HG03439 (cell line): ENCODE measurements at regions not wholly inside any gene's neighbourhood (a gene's known extent, or its start where the extent isn't known, plus 50 kb on each side); places are given as distances from the start of the nearest gene placed in this dataset.
"Not testable (repeated sequence)": the region's sequence is repeated elsewhere in the genome, so short reads cannot be mapped to it uniquely, and the experiment has no call there.

Experiments
- ATAC-seq: cut with Tn5 transposase; IDR thresholded peaks from one replicate; pipeline ENCODE4 v1.9.1; 2021; ENCODE audit warnings: mild to moderate bottlenecking, moderate library complexity; ENCODE audit not compliant: unreplicated experiment

DNA sequence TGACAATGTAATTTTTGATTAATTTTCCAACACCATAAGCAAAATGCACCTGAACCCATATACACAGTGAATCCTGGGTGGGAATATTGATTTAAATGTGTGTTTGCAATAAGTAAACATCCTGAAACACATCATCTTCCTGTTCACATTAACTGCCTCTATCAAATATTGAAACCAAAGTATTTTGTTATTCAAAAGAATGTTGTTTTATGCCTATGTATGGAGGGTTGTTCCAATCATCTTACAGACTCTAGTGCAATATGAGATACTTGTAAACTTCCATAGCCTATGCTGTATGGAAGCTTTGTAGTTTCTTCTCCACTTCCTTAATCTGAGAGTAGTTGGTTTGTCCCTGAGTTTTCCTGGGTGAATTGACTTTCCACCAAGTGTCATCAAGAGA is 105.4 kb upstream of the SLC7A11 start:
- no peak for ATAC-seq

DNA sequence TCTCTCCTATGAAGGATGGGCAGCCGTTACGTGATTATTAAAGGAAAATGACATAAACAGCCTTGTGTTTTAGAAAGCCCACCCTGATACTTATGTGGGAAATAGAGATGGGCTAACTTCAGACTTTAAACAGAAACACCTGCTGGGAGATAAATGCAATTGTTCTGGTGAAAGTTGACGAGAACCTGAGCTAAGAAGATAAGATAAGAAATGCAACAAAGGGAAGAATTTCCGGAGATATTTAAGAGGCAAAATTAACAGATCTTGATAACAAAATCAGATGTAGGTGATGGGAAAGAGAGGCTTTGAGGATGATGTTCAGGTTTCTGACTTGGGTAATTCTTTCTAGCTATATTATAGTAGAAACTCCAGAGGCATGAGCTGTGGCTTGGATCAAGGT is 102.7 kb upstream of the SLC7A11 start:
- no peak for ATAC-seq

DNA sequence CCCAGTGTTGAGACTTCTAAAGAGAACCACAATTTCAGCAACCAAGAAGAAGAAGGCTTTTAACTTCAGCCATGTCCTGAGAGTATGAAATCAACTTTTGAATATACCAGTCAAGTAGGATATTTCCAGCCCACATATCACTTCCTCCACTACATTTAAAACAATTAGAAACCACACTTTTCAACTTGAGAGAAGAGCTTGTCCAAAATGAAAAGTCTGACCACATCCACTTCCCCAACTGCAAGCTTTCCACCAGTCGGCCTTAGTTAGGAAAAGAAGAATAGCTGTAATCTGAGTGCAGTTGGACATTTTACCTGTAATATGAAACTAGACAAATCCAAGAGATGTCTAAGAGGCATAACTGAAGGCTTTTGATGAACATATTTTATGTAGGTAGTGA is 101.9 kb upstream of the SLC7A11 start:
- ATAC-seq: no peak

GRCh38 chr4:138341739-138342415 is 99.7 kb upstream of the SLC7A11 start:
- ATAC-seq: no peak

- no peak for ATAC-seq
Observed at GRCh38 chr4:138338840-138339239, 96.7 kb upstream of the SLC7A11 start.

DNA sequence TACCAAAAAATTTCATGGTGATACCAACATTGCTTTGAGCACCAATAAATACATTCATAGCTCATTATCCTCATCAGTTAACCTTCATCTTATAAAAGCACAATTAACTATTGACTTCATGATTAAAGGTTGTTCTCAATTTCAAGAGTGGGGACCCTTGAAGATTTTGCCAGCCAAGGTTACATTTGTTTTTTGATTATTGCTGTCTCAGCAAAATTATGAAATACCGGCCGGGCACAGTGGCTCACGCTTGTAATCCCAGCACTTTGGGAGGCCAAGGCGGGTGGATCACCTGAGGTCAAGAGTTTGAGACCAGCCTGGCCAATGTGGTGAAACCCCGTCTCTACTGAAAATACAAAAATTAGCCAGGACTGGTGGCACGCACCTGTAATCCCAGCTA is 96.1 kb upstream of the SLC7A11 start:
- not testable (repeated sequence) for ATAC-seq

DNA sequence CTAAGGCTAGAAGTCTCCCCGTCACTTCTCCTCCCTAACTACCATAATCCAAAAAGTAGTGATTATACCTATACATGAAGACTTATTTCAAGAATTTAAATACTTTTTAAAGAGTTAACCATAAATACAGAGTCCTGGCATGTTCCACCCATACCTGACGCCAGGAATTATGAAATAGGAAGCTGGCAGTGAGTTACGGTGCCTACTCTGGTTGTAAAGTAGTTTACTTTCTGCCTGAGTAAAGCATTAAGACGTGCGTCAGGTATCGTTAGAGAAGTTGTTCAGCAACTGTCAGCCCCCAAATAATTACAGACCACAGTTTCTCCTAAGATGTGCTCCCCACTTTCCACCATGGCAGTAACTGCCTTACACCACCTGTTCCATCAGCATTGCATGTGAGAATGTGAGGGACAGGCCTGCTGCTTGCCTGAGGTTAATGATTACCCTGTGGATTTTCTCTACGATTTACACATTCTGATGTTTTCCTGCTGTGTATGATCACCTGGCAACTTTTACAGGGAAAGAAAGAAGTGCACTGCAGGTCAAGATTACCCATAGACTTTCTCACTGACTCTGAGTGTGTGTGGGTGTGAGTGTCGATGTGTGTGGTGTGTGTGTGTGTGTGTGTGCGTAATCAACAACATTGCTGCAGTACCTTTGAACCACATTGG is 92.3 kb upstream of the SLC7A11 start:
- no peak for ATAC-seq

GRCh38 chr4:138332415-138332814 is 90.3 kb upstream of the SLC7A11 start:
- not testable (repeated sequence) for ATAC-seq

GRCh38 chr4:138330531-138330930 is 88.4 kb upstream of the SLC7A11 start:
- no peak for ATAC-seq

- no peak for ATAC-seq
Observed at GRCh38 chr4:138329506-138330070, 87.4 kb upstream of the SLC7A11 start.

- no peak for ATAC-seq
Observed at GRCh38 chr4:138327338-138327737, 85.2 kb upstream of the SLC7A11 start.

GRCh38 chr4:138320831-138321230 is 78.7 kb upstream of the SLC7A11 start:
- ATAC-seq: no peak

DNA sequence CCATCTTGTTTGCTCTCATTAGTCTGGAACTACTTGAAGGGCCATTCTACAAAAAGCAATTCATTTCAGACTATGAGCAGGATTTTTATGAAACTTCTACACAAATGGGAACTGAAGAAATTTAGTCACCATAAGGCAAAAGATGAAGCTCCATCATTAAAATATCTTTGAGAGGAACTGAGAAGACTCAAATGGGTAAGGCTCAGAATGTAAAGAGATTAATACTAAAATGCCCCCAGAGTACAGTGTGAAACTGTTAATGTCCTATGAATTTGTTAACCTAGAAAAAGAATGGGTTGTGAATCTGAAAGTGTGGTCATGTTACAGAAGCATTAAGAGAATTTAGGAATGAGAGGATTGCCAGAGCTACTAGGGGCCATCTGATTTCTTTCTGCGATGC is 77.9 kb upstream of the SLC7A11 start:
- ATAC-seq: no peak

DNA sequence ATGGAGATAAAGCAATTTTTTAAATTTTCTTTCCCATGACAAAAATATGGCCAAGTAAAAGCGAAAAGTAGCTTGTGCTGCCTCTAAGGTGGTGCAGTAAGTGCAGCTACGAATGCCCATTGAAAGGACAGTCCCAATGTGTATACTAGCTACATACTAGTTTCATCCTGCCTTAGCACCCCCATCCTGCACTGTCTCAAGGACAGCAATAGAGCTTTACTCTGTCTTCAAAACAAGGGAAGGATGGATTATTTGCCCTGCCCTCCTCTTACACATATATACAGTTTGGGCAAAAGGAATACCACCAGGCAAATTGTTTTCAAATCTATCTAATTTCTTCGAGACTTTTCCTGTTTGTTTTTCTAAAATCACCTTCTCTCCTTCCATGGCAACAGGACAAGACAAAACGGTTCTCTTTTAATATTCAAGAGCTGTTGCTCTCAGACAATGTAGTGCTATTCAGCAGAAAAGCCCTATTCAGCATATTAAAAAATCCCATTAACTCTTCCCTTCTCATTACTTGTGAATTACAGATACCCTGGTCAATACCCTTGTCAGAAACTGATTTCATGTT is 75.1 kb upstream of the SLC7A11 start:
- ATAC-seq: no peak

DNA sequence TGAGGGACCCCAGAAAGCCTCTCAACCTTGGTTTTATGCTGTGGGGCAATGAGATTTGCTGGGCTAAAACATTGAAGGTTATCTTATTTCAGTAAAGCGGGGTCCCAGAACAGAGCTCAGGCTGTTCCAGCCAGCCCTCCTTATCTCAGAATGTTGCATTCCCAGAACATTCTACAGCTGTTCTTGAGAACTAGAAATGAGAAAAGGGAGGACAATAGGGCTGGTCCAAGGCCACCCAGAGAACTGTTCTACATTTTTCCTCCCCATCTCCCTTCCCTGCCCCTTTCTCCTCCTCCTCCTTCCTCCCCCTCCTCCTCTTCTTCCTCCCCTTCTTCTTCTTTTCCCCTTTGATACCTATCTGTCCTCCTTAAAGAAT is 70.4 kb upstream of the SLC7A11 start:
- ATAC-seq: no peak

DNA sequence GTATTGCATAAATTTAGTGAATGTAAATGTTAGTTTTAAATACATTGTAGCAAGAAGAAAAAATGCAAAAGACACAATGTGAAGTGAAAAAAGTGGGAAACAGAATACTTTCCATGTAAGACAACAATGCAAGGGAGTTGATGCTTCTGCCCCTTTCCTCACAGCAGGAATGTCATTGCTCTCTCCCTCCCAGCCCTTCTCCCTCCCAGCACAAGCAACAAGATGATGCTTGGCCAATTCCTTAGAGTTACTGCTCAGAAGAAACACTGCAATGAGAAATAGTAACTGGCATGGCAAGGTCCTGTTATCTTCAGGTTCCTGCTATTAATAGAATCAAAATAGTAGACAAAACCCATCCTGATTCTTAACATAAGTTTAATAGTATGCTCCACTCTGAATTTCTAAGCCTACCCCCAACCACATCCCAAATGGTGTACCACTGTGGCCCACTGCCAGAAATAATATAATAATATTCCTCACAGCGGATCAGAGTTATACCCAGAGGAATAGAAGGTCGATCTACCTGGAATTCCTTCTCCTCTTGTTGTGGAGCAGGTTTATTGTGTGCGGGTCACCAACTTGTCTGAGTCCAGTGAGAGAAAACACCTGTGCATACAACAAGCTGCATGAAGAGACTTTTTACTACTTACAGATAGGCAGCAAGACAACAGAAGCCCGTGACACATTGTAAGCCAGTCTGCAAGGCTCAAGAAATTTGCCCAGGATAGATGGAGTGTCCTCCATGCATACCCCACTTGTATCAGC is 69.8 kb upstream of the SLC7A11 start:
- no peak for ATAC-seq

DNA sequence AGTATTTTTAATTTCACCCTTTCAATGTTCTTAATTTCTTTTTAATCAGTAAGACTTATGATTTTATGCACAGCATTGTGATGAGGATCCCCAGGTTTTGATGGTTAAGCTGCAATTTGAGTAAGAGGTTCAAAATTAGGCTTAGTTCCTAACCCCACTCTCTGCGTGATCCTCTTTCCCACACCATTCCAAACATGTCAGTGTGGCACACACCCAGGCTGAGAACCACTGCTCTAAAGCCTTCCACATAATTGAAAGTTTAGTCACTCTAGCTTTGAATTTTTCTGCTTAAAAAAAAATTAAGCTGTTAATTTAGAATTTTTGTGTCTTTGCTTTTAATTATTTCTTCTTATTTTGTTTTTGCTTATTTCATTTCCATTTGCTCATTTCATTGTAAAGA is 68.8 kb upstream of the SLC7A11 start:
- ATAC-seq: no peak

GRCh38 chr4:138310498-138310897 is 68.3 kb upstream of the SLC7A11 start:
- no peak for ATAC-seq

DNA sequence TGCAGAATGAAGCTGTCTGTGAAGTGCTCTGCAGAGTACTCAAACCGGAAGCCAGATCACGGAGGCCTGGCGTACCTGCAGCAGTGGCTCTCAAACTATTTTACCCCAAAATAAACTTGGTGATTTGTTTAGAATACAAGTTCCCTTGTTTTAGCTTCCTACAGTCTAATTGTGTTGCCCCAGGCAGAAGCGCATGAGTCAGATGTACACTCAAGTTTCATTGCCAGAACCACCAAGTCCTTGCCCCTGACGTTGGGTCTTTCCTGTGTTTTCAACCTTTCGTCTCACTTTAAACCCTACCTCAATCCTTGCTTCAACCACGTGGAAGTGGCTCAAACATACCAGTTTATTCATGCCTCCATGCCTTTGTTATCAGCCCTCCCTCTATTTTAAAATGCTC is 66.2 kb upstream of the SLC7A11 start:
- no peak for ATAC-seq

DNA sequence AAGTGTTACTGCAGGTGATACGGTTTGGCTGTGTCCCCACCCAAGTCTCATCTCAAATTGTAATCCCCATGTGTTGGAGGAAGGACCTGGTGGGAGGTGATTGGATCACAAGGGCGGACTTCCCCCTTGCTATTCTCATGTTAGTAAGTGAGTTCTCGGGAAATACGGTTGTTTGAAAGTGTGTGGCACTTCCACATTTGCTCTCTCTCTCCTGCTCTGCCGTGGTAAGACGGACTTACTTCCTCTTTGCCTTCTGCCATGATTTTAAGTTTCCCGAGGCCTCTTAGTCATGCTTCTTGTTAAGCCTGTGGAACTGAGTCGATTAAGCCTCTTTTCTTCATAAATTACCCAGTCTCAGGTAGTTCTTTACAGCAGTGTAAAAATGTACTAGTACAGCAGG is 65.2 kb upstream of the SLC7A11 start:
- ATAC-seq: no peak

DNA sequence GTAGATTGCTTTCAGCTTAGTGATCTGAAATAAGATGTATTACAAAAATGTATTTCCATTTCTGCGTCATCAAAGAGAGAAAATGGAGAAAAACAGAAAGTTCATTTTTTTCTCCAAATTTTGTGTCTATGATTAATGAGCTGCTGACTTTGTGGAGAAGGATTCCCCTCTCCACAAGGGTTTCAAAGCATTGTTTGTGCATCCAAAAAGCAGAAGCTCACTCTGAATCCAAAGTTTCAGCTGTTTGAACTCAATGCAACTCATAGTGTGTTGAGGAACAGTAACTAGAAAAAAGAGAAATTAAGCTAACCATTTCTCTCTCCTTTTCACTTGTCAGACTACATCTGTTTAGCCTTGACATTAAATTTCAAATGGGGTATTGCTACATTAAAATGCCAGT is 62.9 kb upstream of the SLC7A11 start:
- ATAC-seq: no peak
